CD4-positive, alpha-beta T cell treated with Interleukin-1 beta for 1 hour (primary cell): ENCODE measurements at regions not wholly inside any gene's neighbourhood (a gene's known extent, or its start where the extent isn't known, plus 50 kb on each side); places are given as distances from the start of the nearest gene placed in this dataset.
"Not testable (repeated sequence)": the region's sequence is repeated elsewhere in the genome, so short reads cannot be mapped to it uniquely, and the experiment has no call there.

Experiments used
- DNase-seq, 2 donors: peaks; one replicate each; pipeline ENCODE4 v3.0.0-alpha.2; 2020 to 2022

DNA sequence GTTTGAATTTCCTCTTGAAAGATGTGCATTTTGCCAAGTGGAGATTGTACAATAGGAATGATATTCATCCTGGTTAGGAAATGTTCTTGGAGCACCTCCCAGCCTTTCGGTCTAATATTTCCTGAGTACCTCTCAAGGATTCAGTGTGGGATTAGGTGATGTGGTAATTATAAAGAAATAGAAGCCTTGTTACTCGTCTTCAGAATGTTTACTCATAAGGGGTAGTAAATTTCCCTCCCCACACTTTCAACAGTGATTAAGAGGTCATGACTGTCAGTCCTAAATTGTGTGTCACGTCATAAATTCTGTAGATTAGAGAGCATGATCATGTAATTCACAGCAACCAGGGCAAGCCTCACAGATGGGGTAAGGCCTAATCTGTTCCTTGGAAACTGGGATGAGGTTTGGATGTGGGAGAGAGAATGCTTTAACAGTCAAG is 633.1 kb upstream of the TBL1XR1 start:
- DNase-seq: no peak

DNA sequence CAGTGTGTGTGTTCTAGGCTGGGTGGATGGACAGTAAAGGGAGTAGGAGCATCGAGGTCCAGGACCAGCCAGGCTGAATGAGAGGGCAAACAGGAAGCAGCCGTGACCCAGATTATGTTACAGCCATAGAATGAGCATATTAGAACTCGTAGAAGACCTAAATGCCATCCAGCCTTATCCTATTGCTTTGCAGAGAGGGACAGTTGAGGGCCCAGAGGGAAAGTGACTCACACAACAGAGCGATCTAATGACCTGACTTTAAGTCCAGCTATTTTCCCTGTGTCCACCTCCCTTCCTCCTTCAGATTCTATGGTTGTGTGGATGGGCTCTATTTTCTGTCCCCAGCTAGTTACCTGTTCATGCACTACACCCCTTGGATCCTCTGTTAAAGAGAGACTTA is 634.1 kb upstream of the TBL1XR1 start:
- no peak for DNase-seq

DNA sequence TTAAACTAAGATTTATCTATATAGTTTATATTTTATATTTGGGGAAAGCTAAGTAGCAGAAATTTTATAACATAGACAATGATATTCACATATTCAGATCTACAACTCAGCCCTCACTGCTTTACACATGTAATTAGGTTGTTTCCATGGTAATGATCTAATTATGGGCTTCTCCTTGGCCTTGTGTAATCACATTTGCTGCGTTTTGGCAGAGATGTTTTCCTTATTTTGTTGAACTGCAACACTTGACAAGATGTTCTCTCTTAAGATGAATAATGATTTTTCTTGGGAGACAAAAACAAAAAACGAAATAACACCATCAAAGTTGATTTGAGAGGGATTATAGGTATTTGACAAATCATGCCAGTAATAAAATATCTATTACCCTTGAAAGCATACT is 635.6 kb upstream of the TBL1XR1 start:
- no peak for DNase-seq

DNA sequence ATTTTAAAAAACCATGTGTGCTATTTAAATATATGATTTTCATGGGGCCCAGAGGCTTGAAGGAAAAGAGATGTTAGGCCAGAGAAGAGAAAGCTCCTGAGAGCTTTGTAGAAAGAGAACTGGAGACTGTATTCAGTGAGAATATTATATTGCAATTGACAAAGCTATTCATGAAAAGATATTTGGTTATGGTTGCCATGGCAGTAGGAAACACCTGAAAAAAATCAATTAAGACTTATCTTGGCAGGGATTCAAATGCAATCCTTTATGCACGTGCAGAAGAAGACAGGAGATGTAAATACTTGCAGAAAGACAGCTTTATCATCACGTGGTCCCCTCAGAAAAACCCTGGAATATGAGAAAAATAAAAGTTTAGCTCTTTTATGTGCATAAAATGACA is 636.0 kb upstream of the TBL1XR1 start:
- no peak for DNase-seq

DNA sequence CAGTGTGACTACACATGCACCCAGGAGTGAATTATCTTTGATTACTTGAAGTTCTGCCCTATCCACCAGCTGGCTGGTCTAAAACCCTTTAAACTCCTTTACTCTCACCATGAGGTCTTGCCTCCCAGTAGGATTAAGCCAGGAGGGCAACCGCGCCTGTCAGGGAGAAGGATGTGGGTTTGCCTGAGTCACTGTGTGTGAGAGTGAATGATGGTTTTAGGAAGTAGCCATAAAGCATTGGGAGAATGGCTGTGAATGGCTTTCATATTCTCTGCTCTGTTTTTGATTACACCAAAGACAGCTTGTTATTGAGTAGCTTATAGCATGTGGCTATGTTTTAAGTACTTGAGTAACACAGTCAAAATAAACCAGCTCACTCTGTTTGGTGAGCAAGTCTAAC is 637.7 kb upstream of the TBL1XR1 start:
- no peak for DNase-seq

DNA sequence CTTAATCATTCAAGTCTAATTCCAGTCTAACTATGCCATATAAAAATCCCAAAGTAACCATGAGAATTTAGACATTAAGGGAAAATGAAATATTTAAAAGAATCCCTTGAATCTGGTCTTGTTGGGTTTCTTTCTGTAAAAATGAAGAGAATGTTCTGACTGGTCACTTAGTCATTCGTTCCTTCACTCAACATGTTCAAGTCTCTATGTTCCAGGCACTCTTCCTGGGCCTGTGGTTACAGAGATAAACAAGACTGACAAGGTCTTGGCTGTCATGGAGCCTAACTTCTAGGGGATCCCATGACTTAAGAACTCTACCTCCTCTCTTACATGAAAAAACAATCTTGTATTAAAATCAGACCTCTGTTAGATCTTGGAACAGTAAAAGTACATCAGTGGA is 638.6 kb upstream of the TBL1XR1 start:
- DNase-seq: no peak

DNA sequence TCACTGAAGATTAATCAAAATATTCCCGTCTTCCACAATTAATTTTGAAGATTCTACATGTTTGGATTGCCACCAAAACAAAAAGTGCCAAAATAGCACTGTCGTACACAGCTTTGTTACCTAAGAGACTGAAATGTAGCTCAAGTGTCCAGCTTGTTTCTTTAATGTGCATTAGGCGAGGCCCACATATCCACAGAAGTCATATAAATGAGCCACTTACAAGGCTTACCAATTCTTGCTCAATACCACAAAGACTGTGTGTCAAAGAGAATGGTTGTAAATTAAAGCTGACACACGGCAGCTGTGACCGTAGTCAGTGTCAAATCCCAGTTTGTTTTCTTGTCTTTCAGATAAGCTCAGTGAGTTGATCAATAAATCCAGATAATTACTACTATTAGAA is 639.4 kb upstream of the TBL1XR1 start:
- DNase-seq: no peak

DNA sequence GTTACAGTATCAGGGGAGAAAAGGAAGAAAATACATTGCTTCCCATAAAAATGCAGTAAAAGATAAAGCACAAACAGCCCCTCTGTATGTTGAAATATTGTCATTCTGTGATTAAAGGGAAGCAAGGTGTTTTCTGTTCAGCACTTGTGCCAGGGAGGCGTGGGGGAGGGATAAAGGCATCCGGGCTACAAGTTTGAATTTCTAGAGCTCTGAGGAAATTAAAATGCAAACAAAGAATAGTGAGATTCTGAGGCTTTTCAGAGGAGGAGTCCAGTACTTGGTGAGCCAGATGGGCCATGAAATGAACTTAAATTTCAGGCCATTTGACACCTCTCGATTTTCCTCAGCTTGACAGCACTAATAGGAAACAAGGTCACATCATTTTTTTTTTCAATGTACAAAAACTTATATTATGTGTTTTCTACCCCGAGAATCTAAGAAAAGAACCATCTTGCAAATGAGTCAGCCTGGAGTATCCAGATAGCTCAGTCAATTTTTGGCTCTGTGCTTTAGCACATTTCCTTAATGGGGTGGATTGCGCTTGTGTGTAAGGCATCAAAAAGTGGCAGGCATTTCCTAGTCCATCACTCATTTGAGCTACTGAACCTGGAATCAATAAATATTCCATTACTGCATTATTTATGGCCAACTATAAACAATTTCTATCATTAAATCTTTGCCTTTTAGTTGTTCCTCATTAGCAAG is 640.8 kb upstream of the TBL1XR1 start:
- DNase-seq: no peak

DNA sequence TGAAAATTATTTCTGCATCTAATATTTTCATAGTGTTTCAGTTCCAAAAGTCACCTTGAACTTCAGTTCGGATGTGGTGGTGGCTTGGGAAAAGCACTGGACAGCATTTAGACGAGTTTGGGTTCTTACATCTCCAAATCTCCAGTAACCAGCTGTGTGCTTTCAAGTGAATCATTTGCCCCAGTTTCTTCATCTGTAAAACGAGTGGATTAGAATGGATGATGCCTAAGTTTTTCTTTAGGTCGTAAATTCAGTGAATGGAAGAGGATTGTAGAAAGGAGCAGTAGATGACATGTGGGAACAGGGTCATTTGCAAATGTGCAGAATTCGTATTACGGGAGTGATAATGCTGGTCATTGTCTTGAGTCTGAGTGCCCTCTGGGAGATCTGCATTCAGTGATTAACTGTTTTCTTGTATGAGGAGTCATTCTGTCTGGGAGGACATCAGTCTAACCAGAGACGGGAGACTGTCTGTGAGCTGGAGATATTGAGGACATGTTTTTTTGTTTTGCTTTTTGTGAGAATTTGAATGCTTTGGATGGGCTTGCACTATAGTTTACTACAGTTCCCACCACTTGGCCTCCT is 641.6 kb upstream of the TBL1XR1 start:
- no peak for DNase-seq

DNA sequence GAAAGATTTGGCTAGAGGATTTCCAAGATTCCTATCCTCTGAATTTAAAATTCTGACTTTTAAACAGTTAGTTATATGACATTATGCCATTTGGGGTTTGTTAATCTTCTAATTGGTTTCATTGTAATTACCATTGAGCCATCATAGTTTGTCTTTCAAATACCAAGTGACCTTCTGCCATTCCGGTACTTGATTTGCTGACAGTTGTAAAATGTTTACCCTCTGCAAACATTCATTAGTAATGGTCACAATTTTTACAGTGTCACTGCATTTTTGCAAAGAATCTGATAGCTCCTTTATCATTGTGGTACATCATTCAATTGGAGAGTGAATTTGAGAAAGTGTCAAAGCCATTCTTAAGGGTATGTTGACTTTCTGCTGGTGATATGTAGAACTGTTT is 645.0 kb upstream of the TBL1XR1 start:
- DNase-seq: no peak

DNA sequence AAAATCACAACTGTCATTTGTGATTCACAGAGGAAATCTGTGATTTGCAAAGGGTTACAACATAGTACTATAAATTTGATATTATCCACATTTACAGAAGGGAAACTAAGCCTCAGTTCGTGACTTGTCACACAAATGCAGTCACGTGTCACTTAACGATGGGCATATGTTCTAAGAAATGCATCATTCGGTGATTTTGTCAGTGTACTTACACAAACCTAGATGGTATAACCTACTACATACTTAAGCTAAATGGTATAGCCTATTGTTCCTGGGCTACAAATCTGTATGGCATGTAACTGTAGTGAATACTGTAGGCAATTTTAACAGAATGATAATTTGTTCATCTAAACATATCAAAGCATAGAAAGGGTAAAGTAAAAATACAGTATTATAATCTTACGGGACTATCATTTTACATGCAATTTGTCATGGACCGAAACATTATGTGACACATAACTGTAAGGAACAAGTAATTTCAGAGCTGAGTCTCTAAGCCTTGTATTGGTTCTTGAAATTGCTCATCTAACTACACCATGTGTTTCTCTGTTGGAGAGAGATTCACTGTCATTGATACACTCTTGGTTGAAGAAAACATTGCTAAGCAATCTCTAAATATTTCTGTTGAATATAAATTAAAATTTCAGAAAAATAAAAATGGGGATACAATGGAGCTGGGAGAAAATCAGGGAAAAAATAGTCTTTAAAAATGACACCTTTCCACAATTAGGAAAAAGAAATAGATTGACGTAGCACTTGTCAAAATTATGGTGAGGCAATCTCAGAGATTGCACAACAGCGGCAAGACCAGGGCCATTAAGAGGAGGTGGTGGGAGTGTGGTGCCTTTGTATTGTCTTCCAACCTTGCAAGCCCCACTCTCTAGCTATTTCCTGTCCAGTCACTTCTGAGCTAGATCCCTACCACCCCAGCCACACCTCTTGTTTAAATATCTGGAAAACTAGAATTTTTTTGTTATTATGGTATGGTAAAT is 645.8 kb upstream of the TBL1XR1 start:
- DNase-seq: no peak

DNA sequence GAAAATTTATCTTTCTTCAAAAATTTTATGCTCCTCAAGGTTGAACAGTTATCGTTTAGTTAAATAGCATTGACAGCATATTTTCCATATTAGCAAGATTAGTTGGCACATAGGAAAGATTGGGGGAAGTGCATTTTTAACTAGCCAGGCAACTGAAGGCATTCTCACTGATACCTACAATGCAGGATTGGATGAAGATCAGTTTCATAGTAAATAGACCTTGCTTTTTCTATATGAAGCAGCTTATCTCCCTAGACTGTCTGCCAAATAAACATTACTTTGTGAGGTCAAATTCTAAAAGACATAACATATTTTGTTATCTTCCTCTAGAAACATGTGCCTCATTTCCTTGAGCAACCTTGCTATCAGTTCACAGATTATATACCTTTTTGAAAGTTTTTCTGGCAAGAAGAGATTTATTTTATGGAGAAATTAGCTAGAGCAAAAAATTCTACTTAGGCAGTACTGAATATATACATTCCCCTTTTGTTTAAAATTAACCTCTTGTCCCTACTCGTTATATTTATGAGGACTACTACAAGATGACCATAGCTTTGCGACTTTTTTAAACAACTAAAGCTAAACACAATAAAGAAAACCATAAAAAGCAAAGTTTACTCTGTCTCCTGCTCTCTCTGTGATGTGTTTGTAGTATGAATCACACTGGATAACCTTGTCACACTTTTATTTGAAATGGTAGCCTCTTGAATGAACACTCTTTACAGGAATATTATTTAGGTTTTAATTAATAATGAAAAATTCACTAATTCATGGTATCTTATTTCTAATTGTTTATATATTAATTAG is 654.9 kb upstream of the TBL1XR1 start:
- no peak for DNase-seq

DNA sequence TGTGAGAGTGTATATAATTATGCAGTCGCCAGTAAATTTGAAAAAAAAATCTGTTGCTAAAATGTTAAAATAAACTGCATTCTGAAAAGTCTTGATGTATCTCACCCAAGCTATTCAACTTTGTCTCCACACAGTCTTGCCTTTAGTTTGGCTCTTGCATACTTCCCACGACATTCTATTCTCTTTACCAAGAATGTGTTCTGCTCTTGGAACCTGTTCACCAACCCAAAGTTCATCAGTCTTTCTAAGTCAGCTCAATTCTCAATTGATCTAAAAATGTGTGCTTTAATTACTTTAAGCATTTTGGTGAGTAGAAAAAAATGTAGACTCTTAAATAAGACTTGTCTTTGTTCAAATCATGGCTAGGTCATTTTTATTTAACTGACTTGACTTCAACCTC is 657.7 kb upstream of the TBL1XR1 start:
- no peak for DNase-seq

DNA sequence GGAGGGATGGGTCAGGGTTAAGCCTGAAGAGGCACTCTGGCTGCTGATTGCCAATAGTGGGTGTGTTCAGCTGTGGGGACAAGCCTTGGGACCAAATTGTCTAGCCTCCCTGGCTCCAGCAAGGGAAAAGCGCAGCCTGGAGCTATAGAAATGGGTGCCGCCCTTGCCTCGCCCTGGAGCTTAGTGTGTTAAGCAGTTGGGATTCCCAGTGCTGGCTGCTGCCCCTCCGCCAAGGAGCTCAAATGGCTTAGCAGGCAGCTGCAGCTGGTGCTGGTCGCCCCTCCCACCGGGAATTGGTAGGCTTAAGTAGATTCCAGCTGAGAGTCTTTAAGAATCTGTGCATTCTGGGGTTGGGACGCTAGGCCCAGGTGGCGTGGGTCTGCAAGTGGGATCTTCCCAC is 662.9 kb upstream of the TBL1XR1 start:
- no peak for DNase-seq

DNA sequence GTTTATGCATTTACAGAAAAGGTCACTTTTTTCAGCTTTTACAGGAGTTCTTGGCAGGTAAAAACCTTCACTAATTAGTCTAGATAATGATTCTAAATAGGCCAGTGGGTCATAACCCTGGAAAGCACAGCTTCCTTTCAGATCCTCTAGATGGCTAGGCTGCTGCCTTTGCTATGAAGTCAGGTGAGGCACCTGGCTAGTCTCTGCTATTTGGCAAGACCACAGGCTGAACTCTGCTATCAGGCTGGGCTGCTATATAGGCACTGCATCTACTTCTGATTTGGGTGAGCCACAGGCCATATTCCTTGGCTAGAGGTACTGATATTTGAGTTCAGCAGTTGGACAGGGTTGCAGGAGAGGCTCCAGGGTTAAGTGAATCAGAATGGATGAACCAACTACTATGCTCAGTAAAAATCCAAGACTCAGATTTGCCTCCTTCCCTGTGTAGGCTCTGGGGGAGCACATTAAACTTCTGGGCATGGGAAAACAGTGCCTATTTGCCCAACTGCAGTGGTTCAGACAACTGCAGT is 665.7 kb upstream of the TBL1XR1 start:
- no peak for DNase-seq

DNA sequence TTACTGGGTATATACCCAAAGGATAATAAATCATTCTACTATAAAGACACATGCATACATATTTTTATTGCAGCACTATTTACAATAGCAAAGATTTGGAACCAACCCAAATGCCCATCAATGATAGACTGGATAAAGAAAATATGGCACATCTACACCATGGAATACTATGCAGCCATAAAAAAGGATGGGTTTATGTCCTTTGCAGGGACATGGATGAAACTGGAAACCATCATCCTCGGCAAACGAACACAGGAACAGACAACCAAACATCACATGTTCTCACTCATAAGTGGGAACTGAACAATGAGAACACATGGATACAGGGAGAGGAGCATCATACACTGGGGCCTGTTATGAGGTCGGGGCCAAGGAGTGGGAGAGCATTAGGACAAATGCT is 665.0 kb upstream of the KCNMB2 start:
- DNase-seq: not testable (repeated sequence)

DNA sequence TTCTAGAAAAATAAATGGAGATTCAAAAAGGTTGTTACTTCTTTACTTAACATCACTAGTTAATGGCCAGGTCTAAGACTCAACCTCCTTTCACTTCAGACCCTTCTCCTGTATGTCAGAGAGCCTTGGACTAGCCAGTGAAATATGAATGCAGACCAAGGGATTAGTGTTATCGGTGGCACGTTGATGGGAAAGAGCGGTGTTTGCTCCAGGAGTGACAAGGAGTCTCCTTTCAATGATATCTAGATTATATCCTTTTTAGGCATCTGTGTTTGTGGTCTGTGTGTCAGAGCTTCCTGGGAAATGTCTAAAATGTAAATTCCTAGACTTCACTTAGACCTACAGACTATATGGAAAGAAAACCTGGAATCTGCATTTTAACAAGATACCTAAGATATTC is 658.0 kb upstream of the KCNMB2 start:
- no peak for DNase-seq

DNA sequence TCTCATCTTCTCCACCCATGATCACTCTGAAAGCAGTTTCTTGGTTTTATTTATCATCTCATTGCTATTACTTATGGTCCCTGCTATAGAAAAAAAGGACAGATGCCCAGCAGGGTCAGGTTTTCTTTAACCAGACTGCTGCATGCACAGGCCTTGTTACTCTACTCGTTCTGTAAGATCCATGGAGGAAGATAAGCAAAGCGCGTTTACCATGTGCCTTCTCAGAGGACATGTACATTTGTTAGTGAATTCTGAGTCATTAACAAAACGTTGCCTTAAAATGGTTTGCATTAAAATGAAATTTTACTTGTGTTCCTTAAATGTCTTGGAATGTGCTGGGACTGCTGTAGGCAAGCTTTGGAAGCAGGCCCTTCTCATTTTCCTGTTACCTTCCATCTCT is 657.3 kb upstream of the KCNMB2 start:
- DNase-seq: no peak

DNA sequence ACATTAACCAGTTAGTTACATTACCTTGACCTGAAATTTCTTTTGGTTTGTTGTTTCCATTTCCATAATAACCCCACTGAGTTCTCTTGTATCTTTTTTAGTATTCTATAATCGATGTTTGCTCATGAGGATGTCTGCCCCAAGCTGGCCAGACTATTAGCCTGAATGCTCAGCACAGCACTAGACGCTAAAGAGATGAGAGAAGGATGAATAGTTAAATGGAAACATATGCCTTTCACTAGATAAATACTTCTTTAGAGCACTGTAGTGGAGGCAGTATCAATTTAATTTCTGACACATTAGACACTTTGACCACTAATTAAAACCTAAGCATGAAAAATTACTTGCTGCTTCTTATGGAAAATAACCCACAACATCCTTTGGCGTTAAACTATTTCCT is 654.9 kb upstream of the KCNMB2 start:
- DNase-seq: no peak

DNA sequence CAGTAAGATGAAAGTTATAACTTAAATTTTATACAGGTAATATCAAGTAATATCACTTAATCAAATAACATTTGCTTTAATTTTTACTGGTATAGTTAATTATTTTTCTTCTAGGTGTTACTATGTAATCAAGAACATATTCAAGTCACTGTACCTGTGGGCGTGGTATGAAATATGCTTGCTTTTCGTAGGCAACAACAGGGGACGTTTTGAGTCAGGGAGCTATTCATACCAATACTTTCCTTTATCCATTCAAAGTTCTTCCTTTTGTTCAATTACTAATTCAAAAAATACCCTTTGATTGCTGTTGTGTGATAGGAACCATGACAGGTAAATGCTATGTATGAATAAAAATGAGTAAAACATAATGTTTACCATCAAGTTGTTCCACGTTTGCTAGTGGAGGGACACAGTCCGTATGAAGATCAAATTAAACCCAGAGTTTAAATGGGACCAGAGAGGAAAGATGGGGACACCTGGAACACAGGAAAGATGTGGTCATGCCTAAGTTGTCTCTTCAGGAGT is 654.0 kb upstream of the KCNMB2 start:
- no peak for DNase-seq

DNA sequence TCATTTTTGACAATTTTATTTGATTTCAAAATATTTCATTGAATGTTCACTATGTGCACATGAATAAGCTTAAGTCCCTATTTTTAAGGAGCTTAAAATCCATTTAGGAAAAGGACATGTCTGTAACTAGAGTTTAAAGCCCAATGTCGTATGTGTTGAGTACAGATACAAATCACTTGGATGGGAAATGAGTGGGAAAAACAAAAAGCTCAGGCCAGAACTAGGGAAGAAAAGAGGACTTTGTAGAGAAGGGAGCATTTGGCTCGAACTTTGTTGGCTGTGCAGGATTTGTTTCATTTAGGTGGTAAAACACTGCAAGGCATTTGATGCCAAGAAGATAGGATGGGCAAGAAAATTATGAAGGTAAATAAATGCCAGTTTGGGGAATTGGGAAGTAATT is 653.1 kb upstream of the KCNMB2 start:
- no peak for DNase-seq

DNA sequence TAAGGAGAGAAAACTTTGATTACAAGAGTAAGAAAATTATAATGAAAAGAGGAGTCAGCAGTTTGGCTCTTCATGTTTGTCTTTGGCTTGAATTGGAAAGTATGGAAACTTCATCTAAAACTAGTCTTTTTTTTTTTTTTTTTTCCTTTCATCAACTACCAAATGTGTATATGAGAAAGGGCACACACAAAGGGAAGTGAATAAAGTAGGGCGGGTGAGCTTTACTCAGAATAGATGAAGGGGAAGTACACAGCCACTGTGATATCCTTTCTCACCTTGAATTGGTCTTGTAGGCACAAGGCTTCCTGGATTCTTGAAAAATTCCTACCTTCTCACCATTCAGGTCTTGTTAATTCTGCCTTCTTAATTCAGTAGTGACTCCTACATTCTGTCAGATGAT is 652.3 kb upstream of the KCNMB2 start:
- no peak for DNase-seq

DNA sequence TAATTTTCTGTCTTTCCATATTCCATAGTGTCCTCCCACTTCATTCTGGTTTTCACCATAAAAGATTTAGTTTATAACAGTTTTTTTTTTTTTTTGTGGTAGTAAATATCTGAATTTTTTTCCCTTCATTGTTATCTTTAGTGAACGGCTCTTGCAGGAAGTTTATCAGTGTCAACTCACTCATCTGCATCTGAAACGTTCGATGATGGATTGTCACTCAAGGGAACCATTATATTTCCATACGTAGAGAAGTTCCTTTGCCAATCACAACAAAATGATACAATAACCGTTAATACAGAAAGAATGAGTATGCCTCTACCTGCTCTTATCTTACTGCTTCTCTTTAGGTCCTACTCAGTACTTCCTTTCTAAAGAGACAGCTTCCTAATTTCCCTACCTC is 651.2 kb upstream of the KCNMB2 start:
- DNase-seq: no peak
